ENCODE measurements at regions not wholly inside any gene's neighbourhood (a gene's known extent, or its start where the extent isn't known, plus 50 kb on each side); places are given as distances from the start of the nearest gene placed in this dataset.

DNA sequence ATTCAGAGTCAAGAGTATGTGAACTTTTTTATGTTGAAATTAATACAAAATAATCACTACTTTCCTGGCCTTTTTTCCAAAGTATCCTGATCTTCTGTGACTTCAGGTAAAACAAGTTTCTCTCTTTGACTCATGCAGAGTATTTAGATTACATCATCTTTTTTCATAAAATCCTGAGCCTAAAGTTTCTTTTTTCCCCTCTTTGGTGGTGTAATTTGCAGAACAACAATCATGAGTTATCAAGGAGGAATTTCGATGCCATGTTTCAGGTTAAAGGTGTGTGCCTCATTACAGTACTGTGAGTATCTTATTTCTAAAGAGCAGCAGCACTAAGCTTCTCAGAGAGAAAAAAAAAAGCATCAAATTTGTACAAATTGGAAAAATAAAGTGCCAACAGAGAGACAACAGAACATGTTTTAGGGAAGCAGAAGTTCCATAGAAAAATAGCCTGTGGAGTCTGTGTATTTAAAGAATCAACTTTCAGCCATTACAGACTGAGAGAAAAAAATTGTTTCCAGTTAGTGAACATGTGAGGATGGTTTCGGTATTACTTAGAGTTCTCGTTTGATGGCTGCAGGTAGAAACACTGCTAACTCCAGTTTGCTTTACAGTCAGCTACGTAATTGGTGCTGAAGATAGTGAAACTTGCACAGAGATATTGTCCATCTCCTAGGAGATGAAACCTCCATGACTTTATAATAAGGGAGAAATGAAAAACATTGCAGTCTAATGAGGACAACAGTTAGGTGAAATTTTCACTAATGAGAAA lies 78.1 kb upstream of the PCDH9 start:
- Mint-ChIP-seq H3K36me3 (ENCODE audit: insufficient read depth) (no peaks in the 10 kb centered on the region), H3K4me1 (ENCODE audit: low read depth) (peaks cover 5% of the 10 kb centered on the region), H3K9me3 (ENCODE audit: low read depth) (no peaks in the 10 kb centered on the region), H3K27me3 (no peaks in the 10 kb centered on the region), H3K27ac (no peak overlapping the region), H3K4me3 (ENCODE audit: low read depth) (no peak overlapping the region)
- DNase-seq (ENCODE audit: low spot score, unreplicated experiment), result no peak
- TF ChIP-seq, protein P1, sequence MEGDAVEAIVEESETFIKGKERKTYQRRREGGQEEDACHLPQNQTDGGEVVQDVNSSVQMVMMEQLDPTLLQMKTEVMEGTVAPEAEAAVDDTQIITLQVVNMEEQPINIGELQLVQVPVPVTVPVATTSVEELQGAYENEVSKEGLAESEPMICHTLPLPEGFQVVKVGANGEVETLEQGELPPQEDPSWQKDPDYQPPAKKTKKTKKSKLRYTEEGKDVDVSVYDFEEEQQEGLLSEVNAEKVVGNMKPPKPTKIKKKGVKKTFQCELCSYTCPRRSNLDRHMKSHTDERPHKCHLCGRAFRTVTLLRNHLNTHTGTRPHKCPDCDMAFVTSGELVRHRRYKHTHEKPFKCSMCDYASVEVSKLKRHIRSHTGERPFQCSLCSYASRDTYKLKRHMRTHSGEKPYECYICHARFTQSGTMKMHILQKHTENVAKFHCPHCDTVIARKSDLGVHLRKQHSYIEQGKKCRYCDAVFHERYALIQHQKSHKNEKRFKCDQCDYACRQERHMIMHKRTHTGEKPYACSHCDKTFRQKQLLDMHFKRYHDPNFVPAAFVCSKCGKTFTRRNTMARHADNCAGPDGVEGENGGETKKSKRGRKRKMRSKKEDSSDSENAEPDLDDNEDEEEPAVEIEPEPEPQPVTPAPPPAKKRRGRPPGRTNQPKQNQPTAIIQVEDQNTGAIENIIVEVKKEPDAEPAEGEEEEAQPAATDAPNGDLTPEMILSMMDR (IDR thresholded peaks at IDR 0.05; ENCODE audit: unreplicated experiment), result no peak

DNA sequence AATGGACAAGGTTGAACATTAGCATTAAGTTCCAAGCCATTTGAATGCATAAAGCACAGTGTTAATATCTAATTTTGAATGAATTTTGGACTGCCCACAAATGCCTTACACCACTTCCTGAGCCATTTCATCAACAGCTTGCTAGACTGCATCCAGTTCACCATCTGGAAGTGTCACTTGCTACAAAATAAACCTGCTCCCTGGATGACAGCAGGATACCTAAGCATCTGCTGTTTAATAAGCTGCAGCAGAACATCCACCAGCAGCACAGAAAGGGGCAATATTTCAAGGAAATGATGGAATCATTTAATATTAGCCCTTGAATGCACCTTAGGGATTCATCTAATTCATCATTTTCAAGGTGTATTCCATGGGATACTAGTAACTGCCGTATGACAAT lies 76.6 kb upstream of the PCDH9 start:
- TF ChIP-seq, protein P1 (IDR thresholded peaks at IDR 0.05; ENCODE audit: unreplicated experiment), result no peak
- Mint-ChIP-seq H3K4me3 (ENCODE audit: low read depth) (no peak overlapping the region), H3K27me3 (no peaks in the 10 kb centered on the region), H3K27ac (no peak overlapping the region), H3K4me1 (ENCODE audit: low read depth) (peaks cover 5% of the 10 kb centered on the region), H3K9me3 (ENCODE audit: low read depth) (no peaks in the 10 kb centered on the region), H3K36me3 (ENCODE audit: insufficient read depth) (no peaks in the 10 kb centered on the region)
- no peak for DNase-seq (ENCODE audit: low spot score, unreplicated experiment)

DNA sequence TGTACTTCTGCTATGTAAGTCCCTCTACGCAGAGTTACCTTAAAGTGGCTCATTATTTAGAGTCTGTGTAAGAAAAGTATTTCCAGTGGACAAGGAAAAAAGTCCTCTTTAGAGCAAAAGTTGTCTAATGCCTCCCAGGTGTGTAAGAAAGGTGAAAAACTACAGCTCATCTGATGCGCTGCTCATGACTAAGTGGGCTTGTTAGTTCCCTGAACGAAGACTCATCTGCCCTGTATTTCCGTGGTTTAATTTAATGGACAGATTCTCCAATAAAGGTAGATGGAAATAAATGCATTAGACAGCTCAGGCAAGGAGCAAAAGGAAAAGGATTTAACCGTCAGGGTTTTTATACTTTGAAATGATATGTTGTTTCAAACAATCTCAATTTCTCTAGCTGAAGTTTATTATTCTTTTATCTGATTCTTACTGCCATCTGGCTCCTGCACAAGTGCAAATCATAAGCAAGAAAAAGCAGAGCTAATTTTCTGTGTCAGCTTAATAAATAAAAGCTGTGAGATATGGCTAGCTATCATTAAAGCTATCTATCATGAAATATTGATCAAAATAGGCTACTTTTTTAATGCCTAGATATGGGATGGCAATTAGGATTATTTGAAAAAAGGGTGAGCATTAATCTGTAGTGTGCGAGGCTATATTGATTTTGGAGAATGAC lies 73.7 kb upstream of the PCDH9 start:
- Mint-ChIP-seq H3K27me3 (no peaks in the 10 kb centered on the region), H3K27ac (no peak overlapping the region), H3K4me1 (ENCODE audit: low read depth) (peaks cover 5% of the 10 kb centered on the region), H3K9me3 (ENCODE audit: low read depth) (peaks cover 3% of the 10 kb centered on the region), H3K36me3 (ENCODE audit: insufficient read depth) (no peaks in the 10 kb centered on the region), H3K4me3 (ENCODE audit: low read depth) (no peak overlapping the region)
- no peak for DNase-seq (ENCODE audit: low spot score, unreplicated experiment)
- TF ChIP-seq, protein P1 (IDR thresholded peaks at IDR 0.05; ENCODE audit: unreplicated experiment), result no peak

DNA sequence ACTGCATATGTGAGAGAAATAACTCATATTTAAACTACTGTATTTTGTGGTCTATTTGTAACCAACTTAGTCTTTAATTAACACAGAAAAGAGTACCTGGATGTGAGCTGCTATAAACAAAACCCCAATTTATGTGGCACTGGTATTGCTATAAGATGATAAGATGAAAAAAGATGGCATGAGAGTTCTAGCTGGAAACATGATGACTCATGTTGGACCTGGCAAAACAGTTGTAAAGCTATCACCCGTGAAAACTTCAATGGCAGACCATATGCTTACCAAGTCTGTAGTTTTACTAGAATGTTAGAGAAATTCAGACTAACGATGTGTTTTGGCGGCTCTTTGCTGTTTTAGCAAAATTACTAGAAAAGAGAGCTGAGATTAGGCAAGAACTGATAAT lies 69.6 kb upstream of the PCDH9 start:
- peaks cover 5% of the 10 kb centered on the region for H3K4me1 Mint-ChIP-seq (ENCODE audit: low read depth)
- no peak overlapping the region for H3K27ac Mint-ChIP-seq
- no peak for DNase-seq (ENCODE audit: low spot score, unreplicated experiment)
- H3K27me3 Mint-ChIP-seq, result no peaks in the 10 kb centered on the region
- H3K9me3 Mint-ChIP-seq (ENCODE audit: low read depth), result peaks cover 3% of the 10 kb centered on the region
- no peak overlapping the region for H3K4me3 Mint-ChIP-seq (ENCODE audit: low read depth)
- TF ChIP-seq, protein P1 (IDR thresholded peaks at IDR 0.05; ENCODE audit: unreplicated experiment), result no peak
- H3K36me3 Mint-ChIP-seq (ENCODE audit: insufficient read depth), result no peaks in the 10 kb centered on the region

DNA sequence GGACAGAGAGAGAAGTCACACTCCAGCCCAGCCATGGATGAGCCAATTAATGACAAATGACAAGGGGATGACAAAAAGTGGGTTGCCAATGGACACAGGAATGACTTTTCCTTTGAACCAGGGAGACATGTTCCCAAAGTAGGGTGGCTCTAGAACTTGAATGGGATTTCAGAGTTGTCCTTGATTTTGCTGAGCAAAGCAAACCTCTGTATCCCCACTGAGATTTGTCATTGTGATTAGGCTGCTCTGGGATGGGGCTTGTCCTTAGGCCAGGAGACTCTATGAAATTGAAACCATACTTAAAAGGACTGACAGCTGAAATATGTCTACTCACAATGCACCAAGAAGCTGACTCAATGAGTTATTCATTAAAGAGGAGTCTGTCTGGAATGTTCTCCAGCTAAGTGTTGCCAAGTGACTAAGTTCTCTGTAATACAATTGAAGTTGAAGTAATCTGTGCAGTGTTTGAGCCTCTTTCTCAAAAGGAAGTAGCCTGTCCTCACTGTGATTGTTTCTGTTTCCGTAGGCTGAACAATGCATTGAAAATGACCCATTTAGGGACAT lies 69.0 kb upstream of the PCDH9 start:
- no peak for DNase-seq (ENCODE audit: low spot score, unreplicated experiment)
- H3K36me3 Mint-ChIP-seq (ENCODE audit: insufficient read depth), result no peaks in the 10 kb centered on the region
- no peak overlapping the region for H3K4me3 Mint-ChIP-seq (ENCODE audit: low read depth)
- no peaks in the 10 kb centered on the region for H3K27me3 Mint-ChIP-seq
- H3K27ac Mint-ChIP-seq, result no peak overlapping the region
- peaks cover 5% of the 10 kb centered on the region for H3K4me1 Mint-ChIP-seq (ENCODE audit: low read depth)
- TF ChIP-seq, protein P1 (IDR thresholded peaks at IDR 0.05; ENCODE audit: unreplicated experiment), result no peak
- peaks cover 3% of the 10 kb centered on the region for H3K9me3 Mint-ChIP-seq (ENCODE audit: low read depth)

Data from progenitor cell of endocrine pancreas (in vitro differentiated cells).